ENCODE measurements at regions not wholly inside any gene's neighbourhood (a gene's known extent, or its start where the extent isn't known, plus 50 kb on each side); places are given as distances from the start of the nearest gene placed in this dataset.

DNA sequence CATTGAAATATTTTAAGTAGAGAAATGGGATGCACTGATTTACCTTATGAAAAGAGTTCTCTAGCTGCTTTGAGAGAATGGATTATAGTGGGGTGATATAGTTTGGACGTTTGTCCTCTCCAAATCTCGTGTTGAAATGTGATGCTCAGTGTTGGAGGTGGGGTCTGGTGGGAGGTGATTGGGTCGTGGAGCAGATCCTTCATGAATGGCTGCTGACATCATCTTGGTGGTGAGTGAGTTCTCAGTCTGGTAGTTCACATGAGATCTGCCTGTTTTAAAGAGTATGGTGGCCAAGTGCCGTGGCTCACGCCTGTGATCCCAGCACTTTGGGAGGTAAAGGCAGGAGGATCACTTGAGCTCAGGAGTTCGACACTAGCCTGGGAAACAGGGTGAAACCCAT, 58.7 kb upstream of the SH3RF3 start:
- no peak for DNase-seq (ENCODE audit: missing footprints)
- ATAC-seq = no peak
- intact Hi-C loops (cut with DNase I) = no loop called here

- intact Hi-C loops (cut with DNase I) = no loop called here
- DNase-seq (ENCODE audit: missing footprints) = no peak
- no peak for ATAC-seq
These were observed 59.4 kb upstream of the SH3RF3 start for GRCh38 chr2:109069331-109070194.

DNA sequence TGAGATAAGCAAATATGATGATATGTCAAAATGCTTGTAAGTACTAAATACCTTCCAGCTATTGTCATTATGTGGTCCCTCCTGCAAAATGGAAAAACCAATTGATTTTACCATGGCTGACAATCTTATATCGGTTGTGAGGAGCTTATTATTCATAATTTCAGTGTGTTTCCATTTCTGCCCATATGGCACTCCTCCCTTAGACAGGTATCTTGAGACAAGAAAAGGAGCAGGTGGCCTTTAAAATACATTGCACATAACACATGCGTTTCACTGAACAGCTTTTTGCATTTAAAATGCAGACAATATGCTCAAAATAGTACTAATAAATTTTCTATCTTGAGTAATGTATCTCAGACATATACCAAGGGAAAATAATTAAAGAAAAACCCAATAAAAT, 60.2 kb upstream of the SH3RF3 start:
- DNase-seq (ENCODE audit: missing footprints) (no peak), ATAC-seq (no peak)
- intact Hi-C loops (cut with DNase I) = no loop called here

GRCh38 chr2:109067631-109068125, 61.3 kb upstream of the SH3RF3 start:
- ATAC-seq (no peak), DNase-seq (ENCODE audit: missing footprints) (no peak)
- intact Hi-C loops (cut with DNase I) = no loop called here

GRCh38 chr2:109066917-109067597, 61.9 kb upstream of the SH3RF3 start:
- no peak for ATAC-seq
- intact Hi-C loops (cut with DNase I) = no loop called here
- DNase-seq (ENCODE audit: missing footprints) = no peak

DNA sequence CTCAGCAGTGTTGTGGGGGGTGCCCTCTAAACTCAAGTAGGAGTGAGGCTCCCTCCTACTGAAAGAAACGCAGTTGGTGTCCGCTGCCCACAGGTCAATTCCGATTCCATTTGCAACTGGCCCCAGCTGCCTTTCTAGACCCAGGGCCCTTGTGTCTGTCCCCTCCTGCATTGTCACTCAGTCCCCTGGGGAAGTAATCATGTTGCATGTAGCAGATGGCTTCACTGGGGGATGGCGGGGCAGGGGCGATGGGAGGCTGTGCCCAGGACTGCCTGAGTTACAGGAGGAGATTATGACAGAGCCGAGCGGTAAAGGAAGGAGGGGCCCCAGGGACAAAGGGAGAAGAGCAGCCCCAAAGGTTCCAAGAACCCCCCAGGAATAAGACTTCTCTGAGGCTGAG, 62.5 kb upstream of the SH3RF3 start:
- intact Hi-C loops (cut with DNase I) = no loop called here
- no peak for ATAC-seq
- no peak for DNase-seq (ENCODE audit: missing footprints)

DNA sequence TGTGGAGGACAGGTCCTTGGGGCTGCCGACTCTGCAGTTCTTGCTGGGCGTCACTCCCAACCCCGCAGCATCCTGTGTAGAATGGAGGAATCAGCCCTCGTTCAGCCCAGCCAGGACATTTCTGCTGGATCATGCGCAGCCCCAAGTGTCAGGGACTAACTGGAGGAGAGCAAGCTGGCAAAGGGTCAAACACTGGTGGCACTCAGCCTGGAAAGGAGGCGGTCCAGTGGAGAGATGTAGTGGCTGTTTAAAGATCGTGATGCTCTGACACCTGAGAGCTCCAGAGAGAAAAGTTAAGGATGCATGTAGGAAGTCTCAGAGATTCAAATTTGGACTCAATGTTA, 63.6 kb upstream of the SH3RF3 start:
- DNase-seq (ENCODE audit: missing footprints) (no peak), ATAC-seq (peak; percentile 83)
- intact Hi-C loops (cut with DNase I) = no loop called here

- intact Hi-C loops (cut with DNase I) = no loop called here
- DNase-seq (ENCODE audit: missing footprints) = no peak
- ATAC-seq = no peak
These were observed 64.2 kb upstream of the SH3RF3 start for GRCh38 chr2:109064660-109065390.

- intact Hi-C loops (cut with DNase I) = no loop called here
- DNase-seq (ENCODE audit: missing footprints) (no peak), ATAC-seq (no peak)
These were observed 65.9 kb upstream of the SH3RF3 start for GRCh38 chr2:109062859-109063700.

DNA sequence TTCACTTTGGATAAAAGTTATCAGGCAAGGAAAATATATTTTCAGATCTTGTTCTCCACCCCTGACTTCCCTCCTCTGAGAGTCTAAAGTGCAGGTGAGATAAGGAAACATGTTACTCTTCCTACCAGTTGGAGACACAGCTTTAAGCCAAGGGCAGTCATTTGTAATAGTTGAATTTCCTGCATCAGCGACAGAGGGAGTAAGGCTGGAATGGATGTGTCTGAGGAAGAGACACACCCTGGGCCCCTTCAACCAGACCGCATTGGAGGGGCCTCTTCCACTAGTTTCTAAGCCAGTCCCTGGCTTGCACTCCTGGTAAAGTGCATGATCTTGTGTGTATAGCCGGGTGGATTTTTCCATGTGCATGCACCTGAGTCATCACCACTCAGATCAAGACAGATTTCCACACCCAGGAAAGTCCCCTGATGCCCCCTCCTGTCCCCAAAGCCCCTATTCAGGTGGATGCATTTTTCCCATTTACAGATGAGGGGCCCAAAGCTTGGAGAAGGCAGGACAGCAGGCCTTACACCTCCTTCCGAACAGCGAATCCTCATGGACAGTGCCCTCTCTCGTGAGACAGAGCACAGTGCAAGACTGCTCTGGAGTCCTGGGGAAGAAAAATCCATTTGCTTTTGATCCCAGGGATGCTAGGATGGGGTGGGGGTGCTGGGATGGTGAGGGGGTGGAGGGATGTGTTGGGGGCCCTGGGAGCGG, 66.7 kb upstream of the SH3RF3 start:
- ATAC-seq (no peak), DNase-seq (ENCODE audit: missing footprints) (no peak)
- intact Hi-C loops (cut with DNase I) = no loop called here

DNA sequence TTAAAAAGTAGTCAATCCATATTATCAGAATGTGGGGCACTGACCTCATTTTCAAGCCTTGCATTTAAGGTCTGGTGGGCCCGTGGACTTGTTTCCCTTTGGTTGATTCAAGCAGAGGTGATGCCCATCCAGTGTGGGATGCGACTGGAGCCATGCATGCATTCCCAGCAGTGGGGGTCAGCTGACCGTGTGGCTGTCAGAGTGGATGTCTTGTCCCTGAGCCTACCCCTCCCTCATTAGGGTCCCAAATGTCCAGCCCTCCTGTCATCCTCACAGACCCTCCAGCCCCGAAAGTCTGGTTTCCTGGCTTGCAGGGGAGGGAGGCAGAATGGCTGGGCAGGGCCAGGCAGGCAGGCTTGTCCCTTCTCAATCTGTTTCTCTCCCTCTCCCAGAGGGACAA, 67.3 kb upstream of the SH3RF3 start:
- ATAC-seq = no peak
- no peak for DNase-seq (ENCODE audit: missing footprints)
- intact Hi-C loops (cut with DNase I) = no loop called here

DNA sequence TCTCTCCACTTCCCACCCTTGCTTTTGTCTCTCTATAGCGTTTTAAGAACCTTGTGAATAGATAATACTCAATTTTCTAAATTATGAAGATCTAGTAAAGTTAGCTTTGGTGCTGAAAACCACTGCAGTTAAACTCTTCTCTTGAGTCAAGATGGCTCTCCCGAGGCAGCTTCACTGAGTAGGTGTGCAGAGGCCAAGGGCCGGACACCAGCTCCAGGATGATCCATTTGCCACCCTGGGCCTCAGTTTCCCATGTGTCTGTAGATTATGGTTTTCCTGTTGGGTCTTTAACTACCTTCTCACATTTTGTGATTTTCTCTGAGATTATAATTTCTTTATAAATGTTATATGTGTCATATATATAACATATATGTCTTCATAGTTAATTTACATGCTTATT, 68.5 kb upstream of the SH3RF3 start:
- intact Hi-C loops (cut with DNase I) = no loop called here
- DNase-seq (ENCODE audit: missing footprints) (no peak), ATAC-seq (no peak)

- DNase-seq (ENCODE audit: missing footprints) = peak; percentile 81
- intact Hi-C loops (cut with DNase I) = no loop called here
- ATAC-seq = peak; percentile 87
These were observed 69.4 kb upstream of the SH3RF3 start for GRCh38 chr2:109059474-109060165.

- no peak for ATAC-seq
- no peak for DNase-seq (ENCODE audit: missing footprints)
- intact Hi-C loops (cut with DNase I) = no loop called here
These were observed 69.8 kb upstream of the EDAR start for GRCh38 chr2:109058802-109059201.

DNA sequence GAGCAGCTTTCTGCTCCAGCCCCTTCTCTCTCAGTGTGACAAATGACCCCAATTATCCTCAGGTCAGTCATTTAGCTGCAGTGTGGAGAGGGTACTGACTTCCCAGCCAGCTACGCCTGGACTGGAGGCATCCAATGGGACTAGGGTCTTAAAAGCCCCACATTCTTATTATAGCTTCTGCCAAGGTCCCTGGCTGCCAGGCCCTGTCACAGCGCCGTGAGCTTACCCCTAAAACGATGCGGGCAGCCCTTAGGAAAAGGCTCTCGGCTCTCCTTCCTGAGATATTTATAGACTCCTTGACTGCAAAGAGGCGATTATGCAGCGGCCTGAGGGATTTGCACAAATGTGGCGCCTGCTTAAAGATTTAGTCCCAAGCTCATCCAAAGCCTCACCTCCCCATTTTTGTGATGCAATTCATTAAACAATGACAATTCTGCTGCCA, 69.2 kb upstream of the EDAR start:
- intact Hi-C loops (cut with DNase I) = no loop called here
- ATAC-seq = peak; percentile 38
- no peak for DNase-seq (ENCODE audit: missing footprints)

DNA sequence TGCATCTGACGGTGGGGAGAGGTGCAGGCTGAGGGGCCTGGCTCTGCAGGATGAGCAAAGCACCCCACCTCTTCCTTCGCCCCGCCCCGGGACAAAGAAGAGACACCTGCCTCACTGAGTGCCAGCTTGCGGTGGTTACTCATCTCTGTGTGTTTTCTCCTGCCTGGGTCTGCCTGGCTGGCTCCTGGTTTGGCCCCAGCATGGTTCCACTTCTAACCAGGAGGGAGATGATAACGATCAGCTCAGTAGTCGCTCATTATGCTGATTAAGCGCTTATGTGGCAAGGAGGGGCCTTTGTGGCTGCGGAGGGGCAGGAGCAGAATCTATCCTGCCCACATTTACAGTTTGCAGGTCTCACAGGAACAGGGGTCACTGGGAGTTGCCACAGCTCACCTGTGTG, 68.7 kb upstream of the EDAR start:
- no peak for DNase-seq (ENCODE audit: missing footprints)
- intact Hi-C loops (cut with DNase I) = no loop called here
- no peak for ATAC-seq

DNA sequence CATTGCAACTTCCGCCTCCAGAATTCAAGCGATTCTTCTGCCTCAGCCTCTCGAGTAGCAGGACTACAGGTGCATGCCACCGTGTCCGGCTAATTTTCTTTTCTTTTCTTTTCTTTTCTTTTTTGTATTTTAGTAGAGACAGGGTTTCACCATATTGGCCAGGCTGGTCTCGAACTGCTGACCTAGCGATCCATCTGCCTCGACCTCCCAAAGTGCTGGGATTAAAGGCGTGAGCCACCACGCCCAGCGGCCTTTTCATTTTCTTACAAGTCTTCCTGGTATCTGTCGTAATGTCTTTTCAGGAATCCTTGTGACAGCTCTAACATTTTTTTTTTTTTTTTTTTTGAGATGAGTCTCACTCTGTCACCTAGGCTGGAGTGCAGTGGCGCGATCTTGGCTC, 66.4 kb upstream of the EDAR start:
- DNase-seq (ENCODE audit: missing footprints) (no peak), ATAC-seq (no peak)
- intact Hi-C loops (cut with DNase I) = no loop called here

GRCh38 chr2:109054865-109055264, 65.8 kb upstream of the EDAR start:
- ATAC-seq (no peak), DNase-seq (ENCODE audit: missing footprints) (no peak)
- intact Hi-C loops (cut with DNase I) = no loop called here
